ENCODE measurements at regions not wholly inside any gene's neighbourhood (a gene's known extent, or its start where the extent isn't known, plus 50 kb on each side); places are given as distances from the start of the nearest gene placed in this dataset.

GRCh38 chr6:102352552-102352951 is 959.0 kb downstream of the GRIK2 start:
- no peak for TF ChIP-seq CTCF (IDR thresholded peaks at IDR 0.05; ENCODE audit: extremely low read depth, missing control alignments)
- DNase-seq (ENCODE audit: low spot score), result no peak

GRCh38 chr6:102344769-102345168 is 951.3 kb downstream of the GRIK2 start:
- TF ChIP-seq CTCF (IDR thresholded peaks at IDR 0.05; ENCODE audit: extremely low read depth, missing control alignments), result no peak
- no peak for DNase-seq (ENCODE audit: low spot score)

GRCh38 chr6:102340311-102340710 is 946.8 kb downstream of the GRIK2 start:
- no peak for DNase-seq (ENCODE audit: low spot score)
- no peak for TF ChIP-seq CTCF (IDR thresholded peaks at IDR 0.05; ENCODE audit: extremely low read depth, missing control alignments)

GRCh38 chr6:102333736-102334135 is 940.2 kb downstream of the GRIK2 start:
- no peak for TF ChIP-seq CTCF (IDR thresholded peaks at IDR 0.05; ENCODE audit: extremely low read depth, missing control alignments)
- no peak for DNase-seq (ENCODE audit: low spot score)

- no peak for TF ChIP-seq CTCF (IDR thresholded peaks at IDR 0.05; ENCODE audit: extremely low read depth, missing control alignments)
- no peak for DNase-seq (ENCODE audit: low spot score)
Measured at GRCh38 chr6:102327697-102328225, 934.3 kb downstream of the GRIK2 start.

GRCh38 chr6:102313699-102314098 is 920.2 kb downstream of the GRIK2 start:
- DNase-seq (ENCODE audit: low spot score), result no peak
- TF ChIP-seq CTCF (IDR thresholded peaks at IDR 0.05; ENCODE audit: extremely low read depth, missing control alignments), result no peak

GRCh38 chr6:102309700-102310099 is 916.2 kb downstream of the GRIK2 start:
- no peak for TF ChIP-seq CTCF (IDR thresholded peaks at IDR 0.05; ENCODE audit: extremely low read depth, missing control alignments)
- DNase-seq (ENCODE audit: low spot score), result no peak
